ENCODE measurements at regions not wholly inside any gene's neighbourhood (a gene's known extent, or its start where the extent isn't known, plus 50 kb on each side); places are given as distances from the start of the nearest gene placed in this dataset.

DNA sequence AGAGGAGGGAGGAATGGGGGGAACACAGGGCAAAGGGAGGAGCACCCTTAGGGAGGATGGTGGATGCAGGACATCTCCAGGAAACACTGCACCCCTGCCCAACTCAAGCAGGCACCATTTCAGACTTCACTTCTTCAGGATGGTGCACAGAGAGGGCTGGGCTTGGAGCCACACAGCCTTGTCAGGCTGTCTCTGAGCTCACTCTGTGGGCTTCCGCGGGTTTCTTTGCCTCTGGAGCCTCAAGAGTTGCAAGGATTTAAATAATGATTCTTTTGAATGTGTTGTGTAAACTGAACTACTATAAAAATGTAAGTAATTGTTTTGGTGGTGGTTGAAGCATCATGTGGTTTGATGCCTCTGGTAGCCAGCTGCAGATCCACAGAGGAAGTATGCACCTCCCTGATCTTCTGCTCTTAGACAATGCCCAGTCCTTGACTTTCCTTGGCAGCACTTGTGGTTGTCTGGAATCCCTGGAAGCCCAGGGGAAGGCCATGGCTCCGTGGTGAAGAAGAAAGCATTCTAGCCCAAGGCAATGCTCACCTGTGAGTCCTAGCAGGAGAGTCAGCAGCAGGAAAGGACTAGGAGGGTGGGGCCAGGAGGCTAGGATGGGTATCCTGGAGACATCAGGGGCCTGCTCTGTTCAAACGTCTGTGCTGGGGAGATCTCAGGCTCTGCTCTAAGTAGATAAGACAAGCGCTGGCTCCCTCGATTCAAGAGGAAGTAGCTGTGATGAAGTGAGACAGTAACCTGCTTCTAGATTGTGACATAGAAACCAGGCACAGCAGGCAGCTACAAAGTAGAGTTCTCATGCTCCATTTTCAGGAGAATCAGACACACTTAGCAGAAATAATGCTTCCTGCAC is 50.2 kb upstream of the SIRPG start:
- DNase-seq, result peak in 1 of 2 donors; percentile 1
